ENCODE measurements at regions not wholly inside any gene's neighbourhood (a gene's known extent, or its start where the extent isn't known, plus 50 kb on each side); places are given as distances from the start of the nearest gene placed in this dataset.

DNA sequence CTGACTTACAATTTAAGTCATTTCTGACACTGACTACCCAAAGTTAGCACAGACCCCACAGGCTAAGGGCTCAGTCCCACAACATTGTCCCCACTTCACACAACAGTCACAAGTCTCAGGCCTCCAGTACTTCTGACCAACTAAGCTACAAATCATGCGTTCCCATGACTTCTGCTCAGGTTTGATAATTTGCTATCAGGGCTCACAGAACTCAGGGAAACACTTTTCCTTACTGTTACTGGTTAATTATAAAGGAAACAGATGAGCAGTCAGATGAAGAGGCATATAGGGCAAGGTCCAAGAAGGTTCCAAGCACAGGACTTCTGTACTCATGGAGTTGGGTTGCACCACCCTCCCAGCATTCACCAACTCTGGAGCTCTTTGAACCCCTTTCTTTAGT lies 151.2 kb upstream of the TNR start:
- no peak for DNase-seq (ENCODE audit: low read depth)

DNA sequence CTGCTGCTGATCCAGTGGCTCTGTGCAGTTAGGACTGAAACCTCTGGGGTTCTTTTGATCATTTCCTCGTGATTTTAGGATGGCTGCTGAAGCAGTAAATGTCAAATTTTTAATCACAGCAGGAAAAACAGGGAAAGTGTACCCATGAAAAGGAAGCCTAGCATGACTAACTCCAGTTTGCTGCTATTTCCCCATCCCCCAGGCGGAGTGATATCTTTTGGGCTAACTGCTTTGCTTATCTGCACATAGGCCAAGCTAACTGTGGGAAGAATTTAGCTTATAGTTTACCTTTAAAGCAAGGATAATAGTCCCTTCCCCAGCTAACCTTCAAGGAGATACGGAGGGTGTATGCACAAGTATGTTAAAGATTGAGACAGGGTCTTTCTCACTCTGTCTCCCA lies 149.8 kb upstream of the TNR start:
- DNase-seq (ENCODE audit: low read depth) = no peak

DNA sequence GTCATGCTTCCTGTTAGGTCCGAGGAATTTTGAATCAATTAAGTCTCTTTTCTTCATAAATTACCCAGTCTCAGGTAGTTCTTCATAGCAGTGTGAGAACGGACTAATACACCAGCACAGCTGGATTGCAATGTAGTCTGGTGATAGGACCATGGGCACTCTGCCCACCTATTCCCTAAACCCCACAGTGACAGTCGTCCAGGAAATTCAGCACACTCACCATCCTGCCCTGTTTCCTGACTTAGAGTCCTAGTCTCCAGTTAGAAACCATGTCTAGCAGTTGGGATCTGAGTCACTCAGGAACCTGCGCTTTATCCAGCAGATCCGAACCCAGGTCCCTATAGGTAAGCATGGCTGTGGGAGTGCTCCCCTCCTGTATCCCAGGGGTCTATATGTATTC lies 149.3 kb upstream of the TNR start:
- DNase-seq (ENCODE audit: low read depth) = no peak

DNA sequence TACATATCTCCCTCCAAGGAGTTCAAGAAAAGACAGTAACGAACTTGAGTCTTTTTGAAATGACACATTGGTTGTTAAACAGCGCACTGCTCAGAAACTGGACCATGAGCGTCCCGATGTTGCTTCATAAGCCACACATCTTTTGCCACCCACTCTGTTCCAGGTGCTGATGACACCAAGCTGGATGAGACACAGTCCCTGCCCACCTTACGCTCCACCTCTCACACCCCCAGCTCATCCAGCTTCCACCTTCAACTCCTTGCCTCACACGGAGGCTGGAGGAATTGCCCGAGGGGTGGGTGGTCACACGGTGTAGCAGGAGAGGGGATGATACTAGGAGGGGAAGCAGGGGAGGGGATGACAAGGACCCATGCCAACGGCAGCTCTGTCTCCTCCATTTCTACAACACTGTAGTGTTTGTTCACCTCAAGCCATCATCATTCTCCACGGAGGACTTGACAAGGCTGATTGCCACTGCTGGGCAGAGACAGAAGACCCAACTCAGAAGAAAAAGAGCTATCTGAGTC lies 148.5 kb upstream of the TNR start:
- DNase-seq (ENCODE audit: low read depth) = no peak

DNA sequence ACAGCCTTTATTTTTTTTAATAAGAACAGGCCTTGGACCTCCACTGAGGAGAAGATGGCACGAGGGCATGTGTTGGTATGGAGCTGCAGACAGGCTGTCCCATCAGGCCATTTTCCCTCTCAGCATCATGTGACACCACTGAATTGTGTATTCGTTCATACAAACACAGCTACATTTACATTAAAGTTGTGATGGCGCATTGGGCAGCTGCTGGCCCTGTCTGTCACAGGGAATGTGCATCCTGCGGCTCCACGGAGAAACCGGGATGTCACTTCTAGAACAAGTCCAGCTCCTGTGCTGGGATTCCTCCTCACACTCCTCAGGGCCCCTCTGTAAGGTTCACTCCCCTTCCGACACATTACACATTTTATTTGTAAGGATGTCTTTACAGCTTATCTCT lies 147.6 kb upstream of the TNR start:
- DNase-seq (ENCODE audit: low read depth) = no peak

DNA sequence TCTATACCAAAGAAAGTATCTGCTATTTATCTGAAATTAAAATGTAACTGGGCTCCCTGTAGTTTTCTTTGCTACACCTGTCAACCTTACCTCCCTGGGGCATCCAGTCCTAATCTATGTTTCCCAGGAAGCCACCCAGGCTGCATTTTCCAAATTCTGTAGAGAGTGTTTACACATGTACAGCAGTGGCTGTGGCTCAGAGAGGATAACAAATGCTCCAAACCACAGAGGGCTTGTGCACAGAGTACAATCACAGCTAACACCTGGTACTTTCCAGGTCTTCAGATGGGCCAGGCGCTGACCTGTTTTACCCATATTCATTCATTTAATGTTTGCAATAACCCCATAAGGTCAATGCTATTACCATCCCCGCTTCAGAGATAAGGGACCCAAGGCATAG lies 146.5 kb upstream of the TNR start:
- DNase-seq (ENCODE audit: low read depth) = no peak

DNA sequence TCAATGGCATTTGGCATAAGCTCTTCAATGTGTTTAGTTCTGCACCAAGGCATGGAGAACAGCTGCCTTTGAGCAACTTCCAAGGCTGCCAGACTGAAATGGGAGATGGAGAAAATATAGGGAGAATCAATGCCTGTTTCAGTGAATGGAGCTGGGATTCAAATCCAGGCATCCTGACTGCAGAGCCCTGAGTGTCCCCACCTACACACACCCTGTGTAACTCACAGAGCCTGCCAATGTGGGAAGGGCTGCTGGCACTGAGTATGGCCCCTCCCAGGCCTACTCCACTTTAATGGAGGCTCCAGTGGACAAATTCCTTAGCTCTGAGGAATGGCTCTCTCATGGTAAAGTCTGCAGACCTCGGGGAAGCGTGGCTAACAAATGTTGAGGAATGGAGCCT lies 145.6 kb upstream of the TNR start:
- DNase-seq (ENCODE audit: low read depth) = no peak

DNA sequence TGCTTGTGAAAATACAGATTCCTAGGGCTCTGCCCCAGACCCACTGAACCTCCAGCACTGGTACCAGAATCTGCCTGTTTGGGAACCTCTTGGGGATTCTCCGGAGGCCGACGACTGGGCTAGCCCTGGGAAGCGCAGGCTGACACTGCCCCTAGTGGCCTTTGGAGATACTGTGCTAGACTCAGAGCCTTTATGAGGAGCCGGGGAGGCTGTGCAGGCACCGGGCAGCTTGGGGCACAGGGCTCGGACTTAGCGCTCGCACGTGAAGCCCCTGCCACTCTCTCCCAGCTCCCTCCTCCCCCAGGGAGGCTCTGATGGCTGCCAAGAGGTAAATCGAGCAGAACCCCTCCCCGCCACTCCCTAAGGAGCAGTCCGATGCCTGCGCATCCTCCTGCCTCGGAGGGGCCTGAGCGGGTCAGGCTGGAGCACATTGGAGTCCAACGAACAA lies 144.6 kb upstream of the TNR start:
- peak; percentile 64 for DNase-seq (ENCODE audit: low read depth)

DNA sequence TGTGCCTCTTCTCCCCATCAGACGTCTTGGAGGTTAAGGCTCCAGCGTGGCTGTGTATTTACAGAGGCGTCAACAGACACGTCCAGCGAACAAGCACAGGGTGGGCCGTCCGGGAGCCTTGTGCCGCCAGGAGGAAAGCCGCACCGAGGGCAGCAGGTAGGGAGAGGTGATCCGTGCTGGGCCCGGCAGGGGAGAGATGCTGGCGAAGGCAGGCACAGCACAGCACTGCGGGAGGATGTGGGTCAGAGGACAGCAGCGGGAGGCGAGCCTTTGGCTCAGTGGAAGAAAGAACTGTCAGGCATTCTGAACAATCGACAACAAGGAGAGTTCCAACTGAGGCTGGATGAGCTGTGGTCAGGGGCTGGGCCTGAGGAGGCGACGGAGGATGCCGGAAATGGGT lies 144.1 kb upstream of the TNR start:
- DNase-seq (ENCODE audit: low read depth) = no peak

DNA sequence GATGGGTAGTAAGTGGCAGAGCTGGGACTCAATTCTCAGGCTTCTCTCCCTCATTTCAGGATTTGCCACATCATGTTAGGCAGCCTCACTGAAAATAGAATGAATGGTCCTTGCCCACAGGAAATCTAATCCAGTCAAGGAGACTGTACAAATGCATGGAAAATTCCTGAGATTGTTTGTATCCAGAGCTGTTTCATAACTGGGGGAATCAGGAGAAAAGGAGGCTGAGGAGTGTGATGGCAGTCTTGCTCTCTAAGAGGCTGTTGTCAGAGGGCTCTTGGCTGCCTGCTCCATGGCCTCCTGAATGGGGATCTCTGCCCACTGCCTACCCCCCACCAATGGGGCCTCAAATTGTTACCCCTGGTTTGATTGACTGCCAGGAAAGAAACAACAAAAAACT lies 141.9 kb upstream of the TNR start:
- DNase-seq (ENCODE audit: low read depth) = no peak

DNA sequence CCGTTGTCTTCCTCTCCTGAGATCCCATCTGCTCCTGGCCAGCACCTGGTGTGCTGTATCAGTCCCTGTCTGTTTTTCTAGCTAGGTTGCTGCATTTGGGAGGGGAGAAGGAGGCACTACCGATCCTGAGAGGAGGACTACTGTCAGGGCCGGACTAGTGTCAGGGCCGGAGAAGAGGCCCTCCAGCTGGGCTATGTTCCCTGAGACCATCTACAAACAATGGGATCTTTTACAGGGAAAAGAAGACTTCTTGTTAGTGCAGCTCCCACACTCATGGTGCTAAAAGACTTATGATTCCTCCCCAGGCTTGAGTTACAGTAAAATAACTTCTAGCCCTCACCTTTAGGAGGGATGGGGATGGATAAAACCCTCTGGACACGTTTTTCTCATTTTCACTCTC lies 141.0 kb upstream of the TNR start:
- DNase-seq (ENCODE audit: low read depth) = no peak

DNA sequence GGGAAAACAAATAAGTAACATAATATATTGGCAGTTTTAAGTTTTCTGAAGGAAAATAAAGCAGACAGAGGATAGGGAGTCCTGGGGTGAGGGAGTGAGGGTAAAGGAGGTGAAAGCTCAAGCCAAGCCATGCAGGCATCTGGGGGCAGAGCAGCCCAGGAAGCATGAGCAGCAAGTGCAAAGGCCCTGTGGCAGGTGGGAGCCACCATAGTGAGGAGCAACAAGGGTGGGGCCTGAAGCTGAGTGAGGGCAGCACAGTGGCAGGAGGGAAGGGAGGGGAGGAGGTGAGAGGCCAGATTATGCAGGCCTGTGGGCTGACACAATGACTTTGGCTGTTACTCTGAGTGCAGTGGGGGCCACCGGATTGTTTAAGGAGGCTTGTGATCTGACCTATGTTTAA lies 138.8 kb upstream of the TNR start:
- DNase-seq (ENCODE audit: low read depth) = no peak

DNA sequence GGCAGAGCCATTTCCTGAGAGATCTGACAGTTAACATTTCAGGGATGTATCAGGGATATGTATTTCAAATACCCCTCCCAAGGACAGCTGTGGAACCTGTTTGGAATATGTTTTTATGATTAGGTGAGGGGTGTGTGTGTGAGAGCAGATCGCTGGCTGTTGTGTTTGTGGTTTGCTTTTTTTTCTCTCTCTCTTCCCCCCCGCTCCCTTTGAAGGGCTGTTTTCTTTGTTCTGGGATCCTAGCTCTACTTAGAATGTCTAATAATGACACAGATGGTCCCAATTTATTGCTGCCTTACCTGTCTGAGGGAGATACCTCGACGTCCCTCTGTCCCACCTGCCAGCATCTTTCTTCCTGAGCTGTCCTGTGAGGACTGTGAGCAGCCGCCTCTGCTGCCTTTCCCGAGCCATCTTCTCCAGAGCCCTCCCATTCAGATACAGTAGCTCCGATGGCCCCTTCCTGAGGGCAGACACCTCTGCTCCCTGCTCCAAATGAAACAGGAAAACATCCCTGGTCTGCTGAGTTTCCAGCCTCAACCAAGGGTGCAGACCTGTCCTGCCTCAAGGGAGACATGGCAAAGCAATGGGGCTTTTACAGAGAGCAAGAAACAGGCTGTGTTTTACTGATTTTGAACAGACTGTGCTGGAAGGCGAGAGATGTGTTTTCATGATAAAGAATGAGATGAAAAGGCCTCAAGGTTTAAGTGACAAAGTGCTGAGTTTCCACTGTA lies 138.0 kb upstream of the TNR start:
- no peak for DNase-seq (ENCODE audit: low read depth)

DNA sequence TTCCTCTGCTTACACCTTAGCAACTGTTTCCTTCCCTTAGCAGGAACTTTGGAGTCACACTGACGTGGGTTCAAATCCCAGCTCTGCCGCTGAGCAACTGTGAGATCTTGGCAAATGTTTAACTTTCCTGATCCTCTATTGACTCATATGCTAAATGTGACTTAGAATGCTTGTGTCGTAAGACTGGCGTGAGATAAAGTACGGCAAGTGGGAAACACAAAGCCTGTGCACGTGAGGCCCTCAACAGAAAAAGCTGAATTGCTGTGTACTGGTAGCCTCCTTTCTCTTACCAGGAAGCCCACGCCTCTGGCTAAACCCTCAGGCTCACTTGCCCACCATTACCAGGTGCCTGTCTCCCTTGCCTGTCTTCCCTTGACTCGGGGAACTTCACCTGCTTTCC lies 135.4 kb upstream of the TNR start:
- no peak for DNase-seq (ENCODE audit: low read depth)

DNA sequence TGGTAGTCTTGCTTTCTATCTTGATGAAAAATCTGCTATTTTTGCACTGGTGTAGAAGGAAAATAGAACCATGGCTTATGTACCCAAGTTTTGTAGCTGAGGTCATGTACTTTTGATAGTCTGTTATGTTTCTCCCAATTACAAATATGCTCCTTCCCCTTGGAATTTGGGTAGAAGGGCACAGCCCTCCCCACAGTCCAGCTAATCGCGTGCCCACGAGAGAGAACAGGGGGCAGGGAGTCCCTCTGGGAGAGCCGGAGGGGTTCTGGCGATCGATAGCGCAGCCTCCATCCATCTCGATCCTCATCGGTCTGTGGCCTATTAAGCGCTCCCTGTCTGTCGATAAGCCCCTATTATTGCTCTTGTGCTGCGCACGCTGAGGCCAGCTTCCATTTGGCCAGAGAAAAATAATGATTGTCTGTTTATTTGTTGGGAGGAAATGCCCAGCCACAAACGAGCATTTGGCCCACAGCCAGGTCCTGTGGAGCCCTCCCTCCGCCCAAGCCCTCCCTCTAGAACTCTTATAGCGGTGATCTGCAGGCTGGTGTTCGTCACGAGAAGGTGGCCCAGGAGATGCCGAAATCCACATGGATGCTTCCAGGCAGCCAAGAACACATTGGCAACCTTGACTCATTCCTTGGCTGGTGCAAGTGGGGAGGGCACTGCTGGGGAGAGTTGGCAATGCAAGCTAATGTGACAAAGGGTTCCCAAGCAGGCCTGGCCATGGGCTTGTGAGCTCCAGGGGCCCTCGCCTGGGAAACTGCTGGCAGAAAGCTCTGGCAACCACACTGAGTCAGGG lies 134.7 kb upstream of the TNR start:
- DNase-seq (ENCODE audit: low read depth) = no peak

DNA sequence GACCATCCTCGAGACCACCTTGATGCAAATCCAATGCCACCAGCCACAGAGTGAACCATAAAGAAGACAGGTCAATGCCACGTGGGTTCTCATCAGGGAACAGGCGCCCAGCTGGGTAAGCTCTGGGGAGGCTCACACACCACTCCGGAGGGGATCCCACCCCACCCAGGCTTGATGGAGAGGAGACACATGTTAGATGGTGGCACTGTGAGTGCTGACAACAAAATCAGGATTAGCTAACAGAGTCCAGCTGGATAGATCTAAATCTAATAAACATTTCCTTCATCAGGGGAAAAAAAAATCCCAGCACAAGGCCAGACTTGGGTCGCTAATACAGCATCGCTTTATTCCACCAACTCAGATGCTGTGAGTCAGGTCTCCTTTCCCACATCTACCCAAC lies 132.2 kb upstream of the TNR start:
- no peak for DNase-seq (ENCODE audit: low read depth)

DNA sequence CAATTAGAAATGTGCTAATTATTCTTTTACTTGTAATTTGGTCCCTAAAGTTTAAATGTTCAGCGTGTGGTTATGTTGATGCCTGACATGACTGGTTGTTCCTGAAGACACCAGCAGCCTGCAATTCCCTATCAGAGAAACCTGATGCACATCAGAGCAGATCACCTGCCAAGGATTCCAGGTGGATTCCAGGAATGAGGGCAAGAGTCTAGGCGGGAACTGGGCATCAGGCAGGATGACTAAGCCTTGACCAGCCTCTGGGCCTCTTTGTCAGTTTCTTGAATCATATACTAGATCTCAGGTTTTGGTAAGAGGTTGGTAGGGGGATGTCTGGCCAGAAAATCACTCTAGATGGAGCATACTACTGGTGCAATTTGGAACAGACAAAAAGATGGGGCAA lies 130.7 kb upstream of the TNR start:
- no peak for DNase-seq (ENCODE audit: low read depth)

DNA sequence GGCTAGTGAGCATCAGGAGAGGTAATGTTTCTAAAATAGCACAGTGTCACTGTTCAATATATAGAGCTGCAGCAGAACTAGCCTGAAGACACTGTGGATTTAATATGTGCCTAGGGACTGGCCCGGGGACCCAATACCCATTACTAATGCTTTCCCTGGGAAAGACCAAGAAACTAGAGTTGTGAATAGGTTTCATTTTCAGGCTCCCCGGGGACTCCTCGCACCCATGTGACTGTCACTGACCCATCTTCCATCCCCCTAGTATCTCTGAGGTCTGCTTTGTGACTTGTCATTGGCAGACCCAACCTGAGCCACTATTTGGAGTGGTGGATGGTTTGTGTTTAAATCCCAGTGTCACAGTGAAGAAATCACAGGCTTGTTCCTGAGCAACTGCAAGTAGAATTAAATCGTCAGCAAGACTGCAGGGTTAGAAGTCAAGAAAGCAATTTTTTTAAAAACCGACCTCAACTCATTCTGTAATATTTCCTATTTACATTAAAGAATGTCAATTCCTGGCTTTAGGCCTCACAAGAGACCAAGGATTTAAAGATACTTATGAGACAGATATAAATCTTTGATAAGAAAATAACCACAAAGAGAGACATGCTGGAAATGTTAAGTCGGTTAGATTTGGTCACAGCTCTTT lies 130.0 kb upstream of the TNR start:
- no peak for DNase-seq (ENCODE audit: low read depth)

DNA sequence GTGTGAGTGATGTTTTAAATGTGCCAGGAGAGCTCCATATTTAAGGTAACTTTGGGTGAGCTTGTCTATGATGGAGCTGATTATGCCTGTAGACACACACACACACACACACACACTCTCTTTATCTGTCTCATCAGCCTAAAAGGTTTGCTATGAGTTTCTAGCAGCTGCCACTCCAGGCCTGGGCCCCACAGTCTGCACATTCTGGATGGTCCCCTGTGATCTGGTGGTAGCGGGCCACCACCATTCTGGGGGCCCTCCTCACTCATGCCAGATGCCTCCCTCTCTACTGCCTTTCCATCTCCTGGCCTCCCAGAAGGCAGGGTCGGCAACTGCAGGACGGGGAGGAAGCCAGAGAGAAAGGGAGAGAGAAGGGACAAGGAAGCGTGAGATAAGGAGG lies 129.2 kb upstream of the TNR start:
- DNase-seq (ENCODE audit: low read depth) = no peak

DNA sequence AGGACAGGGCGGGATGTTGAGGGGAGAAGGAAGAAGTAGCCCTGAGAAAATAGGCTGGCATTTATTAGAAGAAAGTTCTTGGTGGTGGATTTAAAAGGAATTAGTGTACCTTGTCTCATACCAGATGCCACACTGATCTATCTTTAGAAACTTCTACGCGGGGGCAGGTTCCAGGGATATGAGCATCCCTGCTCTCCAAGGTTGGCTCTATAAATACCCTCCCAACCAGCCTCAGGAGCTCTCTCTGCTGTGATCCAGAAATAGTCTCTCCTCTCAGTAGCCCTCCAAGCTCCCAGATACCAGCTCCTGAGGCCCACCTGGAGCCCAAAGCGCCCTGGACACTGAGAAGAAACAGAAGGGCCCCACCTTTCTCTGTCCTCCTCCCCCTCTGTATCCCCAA lies 128.3 kb upstream of the TNR start:
- DNase-seq (ENCODE audit: low read depth) = no peak

DNA sequence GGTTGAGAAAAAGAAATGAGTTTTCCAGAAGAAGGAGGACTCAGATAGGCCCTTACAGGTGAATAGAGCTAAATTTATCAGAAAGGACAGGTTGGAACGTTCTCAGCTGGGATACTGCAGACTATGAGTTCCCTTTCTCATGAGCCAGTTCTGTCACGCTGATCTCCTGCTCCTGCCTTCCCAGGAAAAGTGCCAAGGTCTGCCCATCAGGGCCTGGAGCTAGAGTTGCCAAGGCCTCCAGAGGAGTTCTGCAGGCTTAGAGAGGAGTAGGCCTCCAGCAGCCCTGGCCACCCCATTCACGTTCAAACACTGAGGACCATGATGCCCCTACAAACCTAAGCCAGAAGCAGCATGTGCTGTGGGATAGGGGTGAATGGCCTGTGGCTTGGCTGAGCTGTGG lies 126.8 kb upstream of the TNR start:
- no peak for DNase-seq (ENCODE audit: low read depth)

DNA sequence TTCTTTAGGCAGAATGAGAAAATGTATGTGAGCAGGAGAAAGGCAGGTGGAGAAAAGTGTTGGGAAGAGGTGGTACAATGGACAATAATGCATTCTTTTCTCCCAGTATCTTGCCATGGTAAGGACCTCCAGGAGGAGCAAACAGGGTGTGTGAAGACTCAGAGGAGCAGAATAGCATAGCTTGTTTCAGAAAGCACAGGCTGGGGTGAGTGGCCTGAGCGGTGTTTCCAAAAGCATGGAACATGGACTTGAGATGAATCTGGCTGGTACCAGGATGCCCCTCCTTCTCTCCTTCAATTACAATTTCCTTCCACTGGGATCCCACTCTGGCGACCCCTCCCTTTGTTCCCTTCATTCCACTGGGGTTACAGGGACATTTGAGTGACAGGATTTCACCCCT lies 123.4 kb upstream of the TNR start:
- no peak for DNase-seq (ENCODE audit: low read depth)
